IPS DF 6.9 (cell line): ENCODE measurements at regions not wholly inside any gene's neighbourhood (a gene's known extent, or its start where the extent isn't known, plus 50 kb on each side); places are given as distances from the start of the nearest gene placed in this dataset.

Source experiments
- DNase-seq: peaks from one replicate; pipeline ENCODE4 v3.0.0-alpha.2; 2013; ENCODE audit warnings: low read depth, low spot score
- H3K27ac ChIP-seq: one replicate; pipeline ENCODE4 v1.5.1; 2013; ENCODE audit warnings: low read length, control low read depth
- H3K27me3 ChIP-seq: 2 replicates; pipeline ENCODE4 v1.6.1; 2013; ENCODE audit warnings: mild to moderate bottlenecking, low read length; ENCODE audit not compliant: control insufficient read depth, insufficient read depth
- H3K36me3 ChIP-seq: 2 replicates; pipeline ENCODE4 v1.6.1; 2013; ENCODE audit warnings: low read length; ENCODE audit not compliant: control insufficient read depth, insufficient read depth
- H3K4me1 ChIP-seq: 2 replicates; pipeline ENCODE4 v1.6.1; 2013; ENCODE audit warnings: low read length; ENCODE audit not compliant: control insufficient read depth, insufficient read depth
- H3K4me3 ChIP-seq: 2 replicates; pipeline ENCODE4 v1.5.1; 2013; ENCODE audit warnings: mild to moderate bottlenecking, low read length
- H3K9me3 ChIP-seq: 2 replicates; pipeline ENCODE4 v1.6.1; 2013; ENCODE audit warnings: low read length, inconsistent platforms; ENCODE audit not compliant: control insufficient read depth, insufficient read depth
- WGBS: extraction: QIAGEN DNeasy Blood & Tissue Kit; methylation state at CpG from one replicate; pipeline ENCODE4 v1.1.7; 2013; ENCODE audit warnings: mixed read lengths, missing lambda C conversion rate; ENCODE audit not compliant: insufficient read length, insufficient coverage; 5-methylcytosine and 5-hydroxymethylcytosine counted together

DNA sequence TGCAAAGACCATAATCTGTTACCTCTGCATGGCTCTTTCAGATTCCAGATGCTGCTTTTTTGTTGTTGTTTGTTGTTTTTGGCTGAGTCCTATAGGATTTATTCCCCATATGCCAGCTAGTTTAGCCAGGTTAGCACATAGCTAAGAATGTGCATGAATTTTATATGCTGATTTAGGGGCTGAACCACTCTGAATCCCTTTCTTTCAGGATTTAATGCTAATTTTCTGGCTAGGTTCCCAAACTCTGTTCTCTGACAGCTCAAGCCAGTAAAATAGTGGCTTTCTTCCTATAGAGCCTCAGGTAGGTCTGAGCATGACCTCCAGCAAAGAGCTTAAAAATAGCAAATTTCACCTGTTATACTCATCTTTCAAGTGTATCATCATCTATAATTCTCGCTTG is 521.4 kb downstream of the CAAP1 start:
- WGBS, result no CpG with 5 or more reads among the region's 1 CpG
- no peaks in the 10 kb centered on the region for H3K36me3 ChIP-seq
- DNase-seq, result no peak
- no peak overlapping the region for H3K27ac ChIP-seq
- H3K4me1 ChIP-seq, result no peaks in the 10 kb centered on the region
- no peaks in the 10 kb centered on the region for H3K27me3 ChIP-seq
- no peaks in the 10 kb centered on the region for H3K9me3 ChIP-seq
- no peak overlapping the region for H3K4me3 ChIP-seq

DNA sequence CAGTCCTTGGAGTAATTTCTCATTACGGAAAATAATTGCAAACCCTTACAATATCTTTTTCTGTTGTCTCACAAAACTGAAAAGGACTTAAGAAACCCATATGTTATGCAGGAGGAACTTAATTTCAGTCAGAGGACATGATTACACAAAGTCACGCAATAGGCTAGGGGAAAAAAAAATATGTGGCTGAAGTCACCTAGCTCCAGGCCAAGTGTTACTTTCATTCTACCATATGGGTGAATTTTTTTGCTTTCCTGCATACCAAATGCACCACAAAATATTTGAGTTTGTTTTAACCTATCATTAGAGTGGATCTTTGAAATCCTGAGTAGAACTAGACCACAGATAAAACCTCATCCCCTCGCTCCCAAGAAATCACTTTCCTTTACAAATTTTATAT is 523.5 kb downstream of the CAAP1 start:
- Histone ChIP-seq H3K9me3 (no peaks in the 10 kb centered on the region), H3K4me3 (no peak overlapping the region), H3K27ac (no peak overlapping the region), H3K4me1 (no peaks in the 10 kb centered on the region), H3K36me3 (no peaks in the 10 kb centered on the region), H3K27me3 (no peaks in the 10 kb centered on the region)
- whole genome bisulfite sequencing, result no CpG with 5 or more reads among the region's 3 CpGs
- no peak for DNase-seq

DNA sequence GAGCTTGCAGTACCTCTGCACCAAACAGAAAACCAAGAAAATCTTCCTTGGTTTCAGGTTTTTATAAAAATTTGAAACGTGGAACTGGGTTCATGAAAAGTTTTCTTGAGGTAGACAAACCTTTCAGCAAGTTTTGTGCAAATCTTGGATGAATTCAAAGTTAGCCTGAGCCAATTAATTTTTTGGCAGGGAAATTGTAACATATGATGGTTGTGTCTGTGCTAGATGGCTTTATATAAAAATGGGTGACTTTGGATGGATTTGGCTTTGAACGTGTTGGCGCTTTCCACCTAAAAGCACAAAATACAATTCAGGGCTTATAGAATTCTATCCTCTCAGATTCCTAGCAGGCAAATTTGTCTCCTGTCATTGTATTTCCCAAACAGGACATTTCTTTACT is 524.4 kb downstream of the CAAP1 start:
- H3K4me1 ChIP-seq, result no peaks in the 10 kb centered on the region
- H3K36me3 ChIP-seq, result no peaks in the 10 kb centered on the region
- no peak for DNase-seq
- H3K4me3 ChIP-seq, result no peak overlapping the region
- WGBS, result no CpG with 5 or more reads among the region's 3 CpGs
- no peak overlapping the region for H3K27ac ChIP-seq
- no peaks in the 10 kb centered on the region for H3K27me3 ChIP-seq
- no peaks in the 10 kb centered on the region for H3K9me3 ChIP-seq

DNA sequence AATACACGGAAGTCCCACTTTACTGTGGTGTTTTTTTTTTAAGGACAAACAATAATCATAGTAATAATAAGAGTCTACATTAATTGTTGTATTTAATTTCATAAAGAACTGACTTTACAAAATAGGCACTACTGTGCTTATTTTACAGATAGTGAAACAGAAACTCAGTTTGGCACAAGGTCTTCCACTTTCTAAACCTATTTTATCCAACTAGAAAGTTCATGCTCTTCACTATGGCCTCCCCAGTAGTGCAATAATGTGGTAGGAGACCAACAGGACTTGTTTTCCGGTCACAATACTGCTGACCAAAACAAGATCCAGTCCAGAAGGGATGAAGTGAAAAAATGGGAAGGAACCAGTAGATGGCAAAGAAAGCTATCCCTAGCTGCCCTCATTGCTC is 531.6 kb downstream of the CAAP1 start:
- no peak for DNase-seq
- no peaks in the 10 kb centered on the region for H3K9me3 ChIP-seq
- no CpG with 5 or more reads among the region's 2 CpGs for WGBS
- no peaks in the 10 kb centered on the region for H3K36me3 ChIP-seq
- no peaks in the 10 kb centered on the region for H3K4me1 ChIP-seq
- H3K27ac ChIP-seq, result no peak overlapping the region
- H3K27me3 ChIP-seq, result no peaks in the 10 kb centered on the region
- H3K4me3 ChIP-seq, result no peak overlapping the region

GRCh38 chr9:26358836-26359235 is 533.8 kb downstream of the CAAP1 start:
- H3K4me3 ChIP-seq, result no peak overlapping the region

DNA sequence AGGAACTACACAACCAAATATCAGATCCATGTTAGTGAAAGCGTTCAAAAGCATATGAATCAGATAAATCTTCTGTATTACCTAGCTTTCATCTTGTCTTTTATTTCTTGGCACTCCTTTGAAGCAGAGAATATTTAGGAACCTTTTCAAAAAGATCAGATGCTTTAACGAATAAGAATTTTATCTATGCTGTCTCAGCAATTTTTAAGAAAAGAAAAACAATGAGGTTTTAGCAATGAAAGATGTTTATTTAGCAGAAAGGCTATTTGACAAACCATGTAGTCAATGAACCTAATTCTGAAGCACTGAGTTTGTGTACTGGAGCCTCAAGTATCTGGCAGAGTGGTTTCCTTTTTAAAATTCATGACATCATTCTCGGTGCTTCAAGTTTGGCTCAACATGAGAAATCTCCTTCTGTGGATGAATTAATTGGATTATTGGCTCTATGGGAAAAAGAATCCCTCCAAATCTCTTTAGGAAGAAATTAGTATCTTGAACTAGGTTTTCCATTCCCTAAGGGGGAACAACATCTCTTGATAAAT is 534.7 kb downstream of the CAAP1 start:
- WGBS, result no CpG with 5 or more reads among the region's 3 CpGs
- Histone ChIP-seq H3K9me3 (no peaks in the 10 kb centered on the region), H3K36me3 (no peaks in the 10 kb centered on the region), H3K27ac (no peak overlapping the region), H3K4me3 (no peak overlapping the region), H3K4me1 (no peaks in the 10 kb centered on the region), H3K27me3 (no peaks in the 10 kb centered on the region)
- no peak for DNase-seq

More at GRCh38 chr9:26358836-26359235, 533.8 kb downstream of the CAAP1 start:
- no peak for DNase-seq
- H3K9me3 ChIP-seq, result no peaks in the 10 kb centered on the region
- H3K36me3 ChIP-seq, result no peaks in the 10 kb centered on the region
- H3K4me1 ChIP-seq, result no peaks in the 10 kb centered on the region
- no peak overlapping the region for H3K27ac ChIP-seq
- no peaks in the 10 kb centered on the region for H3K27me3 ChIP-seq

DNA sequence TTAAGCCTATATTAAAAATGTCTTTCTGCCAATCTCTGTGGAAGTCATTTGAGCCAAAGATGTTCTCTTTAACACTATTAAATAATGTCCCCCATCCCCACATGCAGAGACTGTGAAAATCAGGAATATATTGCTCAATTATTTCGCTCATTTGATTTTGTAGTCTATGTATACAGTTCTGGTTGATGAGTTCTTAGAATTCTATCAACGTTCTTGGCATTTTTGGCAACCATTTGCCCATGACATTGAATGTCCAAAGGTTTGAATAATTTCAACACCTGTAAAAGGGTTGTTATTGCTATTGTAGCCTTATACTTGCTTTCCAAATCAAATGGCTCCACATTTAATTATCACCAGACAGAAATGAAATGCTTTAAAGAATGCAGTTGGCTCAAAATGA is 536.1 kb downstream of the CAAP1 start:
- no CpG with 5 or more reads among the region's 2 CpGs for WGBS

DNA sequence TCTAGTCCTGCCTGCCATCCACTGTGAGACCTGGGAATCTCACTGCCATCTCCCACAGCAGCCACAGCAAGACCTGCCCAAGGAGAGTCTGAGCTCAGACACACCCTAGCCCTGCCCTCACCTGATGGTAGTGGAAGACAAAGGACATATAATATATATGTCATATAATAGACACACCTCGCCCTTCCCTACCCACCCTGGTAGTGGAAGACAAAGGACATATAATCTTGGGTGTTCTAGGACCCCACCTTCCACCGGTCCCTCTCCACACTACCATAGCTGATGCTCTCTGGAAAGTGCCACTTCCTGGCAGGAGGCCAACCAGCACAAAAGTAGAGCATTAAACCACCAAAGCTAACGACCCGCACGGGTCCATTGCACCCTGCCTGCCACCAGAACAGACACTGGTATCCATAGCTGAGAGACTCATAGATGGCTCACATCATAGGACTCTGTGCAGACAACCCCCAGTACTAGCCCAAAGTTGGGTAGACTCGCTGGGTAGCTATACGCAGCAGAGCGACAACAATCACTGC is 545.6 kb downstream of the CAAP1 start:
- no peaks in the 10 kb centered on the region for H3K9me3 ChIP-seq
- no peak overlapping the region for H3K4me3 ChIP-seq
- no peak for DNase-seq
- no peak overlapping the region for H3K27ac ChIP-seq
- no CpG with 5 or more reads among the region's 8 CpGs for WGBS
- H3K4me1 ChIP-seq, result no peaks in the 10 kb centered on the region
- H3K36me3 ChIP-seq, result no peaks in the 10 kb centered on the region
- no peaks in the 10 kb centered on the region for H3K27me3 ChIP-seq

More for the DNA sequence above, 536.1 kb downstream of the CAAP1 start:
- H3K27me3 ChIP-seq, result no peaks in the 10 kb centered on the region
- no peaks in the 10 kb centered on the region for H3K9me3 ChIP-seq
- no peak for DNase-seq
- no peak overlapping the region for H3K27ac ChIP-seq
- H3K4me1 ChIP-seq, result no peaks in the 10 kb centered on the region
- H3K4me3 ChIP-seq, result no peak overlapping the region
- no peaks in the 10 kb centered on the region for H3K36me3 ChIP-seq

DNA sequence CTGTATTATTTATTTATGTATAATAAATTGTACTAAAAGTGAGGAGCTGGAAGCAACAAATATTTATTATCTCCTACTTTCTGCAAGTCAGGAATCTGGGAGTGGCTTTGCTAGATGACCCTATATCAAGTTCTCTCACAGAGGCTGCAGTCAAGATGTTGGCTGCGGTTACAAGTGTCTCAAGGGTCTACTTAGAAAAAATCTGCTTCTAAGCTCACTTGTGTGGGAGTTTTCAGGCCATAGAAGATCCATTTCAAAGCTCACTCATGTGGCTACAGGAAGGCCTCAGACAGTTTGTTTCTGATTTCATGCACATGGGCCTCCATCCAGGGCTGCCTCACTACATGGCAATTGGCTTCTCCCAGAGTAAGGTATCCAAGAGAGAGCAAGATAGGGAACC is 551.1 kb downstream of the CAAP1 start:
- whole genome bisulfite sequencing, result no CpG with 5 or more reads among the region's 1 CpG
- no peaks in the 10 kb centered on the region for H3K36me3 ChIP-seq
- no peaks in the 10 kb centered on the region for H3K4me1 ChIP-seq
- no peak overlapping the region for H3K27ac ChIP-seq
- DNase-seq, result no peak
- no peak overlapping the region for H3K4me3 ChIP-seq
- H3K27me3 ChIP-seq, result no peaks in the 10 kb centered on the region
- H3K9me3 ChIP-seq, result no peaks in the 10 kb centered on the region

GRCh38 chr9:26339796-26340195 is 552.8 kb downstream of the CAAP1 start:
- DNase-seq, result no peak
- no peak overlapping the region for H3K4me3 ChIP-seq
- H3K4me1 ChIP-seq, result no peaks in the 10 kb centered on the region
- WGBS, result no CpG with 5 or more reads among the region's 5 CpGs
- H3K27ac ChIP-seq, result no peak overlapping the region
- no peaks in the 10 kb centered on the region for H3K27me3 ChIP-seq
- no peaks in the 10 kb centered on the region for H3K36me3 ChIP-seq
- H3K9me3 ChIP-seq, result no peaks in the 10 kb centered on the region

DNA sequence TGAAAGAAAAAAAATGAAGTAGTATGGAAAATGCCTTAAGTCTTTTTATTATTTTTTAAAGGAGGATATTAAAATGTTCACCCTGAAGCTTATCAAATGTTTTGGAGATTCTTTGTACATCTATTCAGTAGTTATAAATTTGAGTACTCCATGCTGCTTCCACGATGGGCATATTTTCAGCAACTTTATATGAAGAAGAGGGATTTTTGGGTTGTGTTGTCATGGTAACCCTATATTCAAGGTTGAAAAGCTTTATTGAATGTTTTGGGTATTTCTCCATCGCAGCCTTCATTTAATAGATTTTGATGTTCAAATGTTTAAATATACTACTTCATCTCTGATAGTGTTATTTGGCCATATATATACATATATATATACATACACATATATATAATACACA is 557.5 kb downstream of the CAAP1 start:
- Histone ChIP-seq H3K4me1 (no peaks in the 10 kb centered on the region), H3K36me3 (no peaks in the 10 kb centered on the region), H3K9me3 (no peaks in the 10 kb centered on the region), H3K27me3 (no peaks in the 10 kb centered on the region), H3K27ac (no peak overlapping the region), H3K4me3 (no peak overlapping the region)
- DNase-seq, result no peak
- no CpG with 5 or more reads among the region's 2 CpGs for WGBS
